ENCODE measurements at regions not wholly inside any gene's neighbourhood (a gene's known extent, or its start where the extent isn't known, plus 50 kb on each side); places are given as distances from the start of the nearest gene placed in this dataset.

GRCh38 chr7:50145801-50146338 is 52.8 kb upstream of the ZPBP start:
- H3K27ac ChIP-seq: no peak overlapping the region
- H3K4me3 ChIP-seq: no peak overlapping the region

GRCh38 chr7:50145226-50145625 is 52.2 kb upstream of the ZPBP start:
- H3K4me3 ChIP-seq: no peak overlapping the region
- H3K27ac ChIP-seq: no peak overlapping the region
